22Rv1 (cell line): ENCODE measurements at regions not wholly inside any gene's neighbourhood (a gene's known extent, or its start where the extent isn't known, plus 50 kb on each side); places are given as distances from the start of the nearest gene placed in this dataset.

ENCODE experiments used
- CTCF ChIP-seq: fragments of 450-650 bp; IDR thresholded peaks from 2 replicates; pipeline ENCODE4 v1.5.1; 2017; ENCODE audit warnings: mild to moderate bottlenecking
- ZFX ChIP-seq: fragments of 450-650 bp; IDR thresholded peaks from 2 replicates; pipeline ENCODE4 v1.6.1; 2017; ENCODE audit warnings: antibody characterized with exemption, borderline replicate concordance

- TF ChIP-seq CTCF (no peak), ZFX (no peak)
These were observed 70.5 kb upstream of the CNIH3 start for GRCh38 chr1:224545571-224545970.
